Heart left ventricle (tissue), 16 donors: ENCODE measurements at regions not wholly inside any gene's neighbourhood (a gene's known extent, or its start where the extent isn't known, plus 50 kb on each side); places are given as distances from the start of the nearest gene placed in this dataset.

Experiments
- ATAC-seq, 4 donors: fragments of 200-7000 bp; cut with Tn5 transposase; one replicate each; pipeline ENCODE4 v1.9.1; 2020 to 2022; ENCODE audit warnings: moderate library complexity in 4 of 4, mild to moderate bottlenecking in 3 of 4, moderate number of reproducible peaks in 1 of 4
- DNase-seq, 5 donors: peaks; one replicate each; pipeline ENCODE4 v3.0.0-alpha.2; 2020
- H3K27ac ChIP-seq, 12 donors: fragments of 200-600 bp; sonication (generic) in 4 of 12; one replicate each; pipeline versions ENCODE4 v1.5.0 to v1.8.0; 2016 to 2022; ENCODE audit warnings: mild to moderate bottlenecking in 2 of 12
- H3K27me3 ChIP-seq, 9 donors: fragments of 200-600 bp; sonication (generic) in 2 of 9; one replicate each; pipeline versions ENCODE4 v1.5.1 to v1.8.0; 2016 to 2022; ENCODE audit warnings: mild to moderate bottlenecking in 3 of 9
- H3K36me3 ChIP-seq, 9 donors: fragments of 200-600 bp; sonication (generic) in 2 of 9; one replicate each; pipeline versions ENCODE4 v1.5.0 to v1.8.0; 2018 to 2022; ENCODE audit warnings: mild to moderate bottlenecking in 2 of 9
- H3K4me1 ChIP-seq, 12 donors: fragments of 200-600 bp; sonication (generic) in 4 of 12; one replicate each; pipeline versions ENCODE4 v1.5.0 to v1.8.0; 2016 to 2022; ENCODE audit warnings: mild to moderate bottlenecking in 3 of 12
- H3K4me3 ChIP-seq, 12 donors: fragments of 200-600 bp; sonication (generic) in 4 of 12; one replicate each; pipeline versions ENCODE4 v1.5.0 to v1.8.0; 2017 to 2022; ENCODE audit warnings: mild to moderate bottlenecking in 9 of 12, moderate library complexity in 4 of 12
- H3K9me3 ChIP-seq, 12 donors: fragments of 200-600 bp; sonication (generic) in 4 of 12; one replicate each; pipeline versions ENCODE4 v1.5.0 to v1.8.0; 2016 to 2022; ENCODE audit warnings: mild to moderate bottlenecking in 1 of 12
- POLR2A ChIP-seq, 2 donors: fragments of 450-650 bp; IDR thresholded peaks; one replicate each; pipeline ENCODE4 v1.6.1; 2017; ENCODE audit warnings: antibody characterized with exemption in 2 of 2, mild to moderate bottlenecking in 2 of 2, moderate library complexity in 2 of 2
- WGBS, 4 donors: extraction: QIAGEN DNeasy Blood & Tissue Kit in 2 of 4; methylation state at CpG; one replicate each; pipeline versions ENCODE4 v1.1.5 to v1.1.7; 2013 to 2018; 5-methylcytosine and 5-hydroxymethylcytosine counted together
- intact Hi-C, 10 donors: fragments of 100-400 bp; cut with DNase I; formaldehyde crosslinking; loops; one replicate each; pipeline versions ENCODE4 v1.11.1 to v1.14.2; 2022
- TF ChIP-seq, protein P1 (sequence below), 12 donors: fragments of 200-600 bp; sonication (generic) in 4 of 12; IDR thresholded peaks; one replicate each; pipeline versions ENCODE4 v1.5.0 to v1.8.0; 2018 to 2022; ENCODE audit warnings: antibody characterized with exemption in 12 of 12, mild to moderate bottlenecking in 5 of 12
- donor health status: ischemic (EF 13 %, LVEDD 7.1; RV severe dilation, severe dysfunction).
- donor health status: healthy with polysubstance abuse.
- donor health status: DM: no; HTN: yes; CAD: no.
- donor health status: DM: no; HTN: no; CAD: no.
- donor health status: ischemic (EF 25% LVEDD 6.9; RV normal size, moderate dysfunction).
- donor health status: ischemic (EF 25% LVEDD 5.7; RV mildly dilated, moderate dysfunction).
- donor health status: healthy.
- donor health status: DM: yes; HTN: yes; CAD: no.
- donor health status: ischemic (EF 35%, LVEDD 5.7; RV mildly dilated, moderate dysfunction).
- donor health status: nonischemic (EF 11% LVEDD 7.7; RV severe dilation, severe dysfunction).
- donor health status: DM: yes; HTN: yes; CAD: no.
- donor health status: PGD.
- donor health status: ischemic (EF 29% LVEDD 5.4; RV normal size, mild dysfunction).
- donor health status: nonischemic (EF 23%, LVEDD 6.1; RV moderate dilation, normal function).

DNA sequence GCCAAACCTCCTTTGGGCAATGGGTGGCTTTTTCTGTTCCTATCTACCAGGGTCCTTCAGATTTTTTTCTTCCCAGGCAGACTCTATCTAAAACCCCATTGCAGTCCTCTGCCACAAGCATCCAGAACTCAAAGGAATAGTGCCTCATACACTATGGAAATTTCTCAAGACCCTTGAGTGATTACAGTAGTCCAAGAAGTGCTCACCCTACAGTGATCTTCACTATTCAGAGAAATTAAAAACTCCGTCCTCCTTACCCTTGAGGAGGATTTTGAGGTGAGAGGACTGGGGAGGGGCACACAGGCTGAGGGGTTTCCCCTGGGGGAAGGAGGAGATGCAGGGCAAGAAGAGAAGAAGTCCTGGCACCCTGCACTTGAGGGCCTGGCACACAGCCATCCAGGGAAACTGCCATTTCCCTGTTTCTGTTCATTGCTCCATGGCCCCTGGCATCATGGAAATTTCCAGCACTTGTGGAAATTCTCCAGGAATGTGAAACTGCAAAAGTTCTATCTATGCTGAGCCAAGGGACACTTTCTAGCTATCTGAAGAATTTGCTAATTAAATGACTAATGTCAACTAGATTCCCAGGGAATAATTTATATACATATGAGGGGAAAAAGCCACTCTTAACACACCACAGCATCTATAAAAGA, 102.5 kb upstream of the ATP1B1 start:
- H3K9me3 ChIP-seq, result no peaks in the 10 kb centered on the region
- H3K4me3 ChIP-seq, result no peak overlapping the region
- peak in 2 of 5 donors; percentile 11 to 39 for DNase-seq
- intact Hi-C loops, result no loop called here
- no peak overlapping the region for H3K27ac ChIP-seq
- no peak for ATAC-seq
- peaks cover 0 to 7% (median 0%) of the 10 kb centered on the region in 12 donors for H3K4me1 ChIP-seq
- TF ChIP-seq, protein P1, sequence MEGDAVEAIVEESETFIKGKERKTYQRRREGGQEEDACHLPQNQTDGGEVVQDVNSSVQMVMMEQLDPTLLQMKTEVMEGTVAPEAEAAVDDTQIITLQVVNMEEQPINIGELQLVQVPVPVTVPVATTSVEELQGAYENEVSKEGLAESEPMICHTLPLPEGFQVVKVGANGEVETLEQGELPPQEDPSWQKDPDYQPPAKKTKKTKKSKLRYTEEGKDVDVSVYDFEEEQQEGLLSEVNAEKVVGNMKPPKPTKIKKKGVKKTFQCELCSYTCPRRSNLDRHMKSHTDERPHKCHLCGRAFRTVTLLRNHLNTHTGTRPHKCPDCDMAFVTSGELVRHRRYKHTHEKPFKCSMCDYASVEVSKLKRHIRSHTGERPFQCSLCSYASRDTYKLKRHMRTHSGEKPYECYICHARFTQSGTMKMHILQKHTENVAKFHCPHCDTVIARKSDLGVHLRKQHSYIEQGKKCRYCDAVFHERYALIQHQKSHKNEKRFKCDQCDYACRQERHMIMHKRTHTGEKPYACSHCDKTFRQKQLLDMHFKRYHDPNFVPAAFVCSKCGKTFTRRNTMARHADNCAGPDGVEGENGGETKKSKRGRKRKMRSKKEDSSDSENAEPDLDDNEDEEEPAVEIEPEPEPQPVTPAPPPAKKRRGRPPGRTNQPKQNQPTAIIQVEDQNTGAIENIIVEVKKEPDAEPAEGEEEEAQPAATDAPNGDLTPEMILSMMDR (IDR thresholded peaks at IDR 0.05), result no peak
- TF ChIP-seq POLR2A (IDR thresholded peaks at IDR 0.05), result no peak
- H3K36me3 ChIP-seq, result no peaks in the 10 kb centered on the region
- 86 to 94% (median 91%) methylated on average over 1 of the region's 1 CpG for WGBS, 4 donors
- no peaks in the 10 kb centered on the region for H3K27me3 ChIP-seq

DNA sequence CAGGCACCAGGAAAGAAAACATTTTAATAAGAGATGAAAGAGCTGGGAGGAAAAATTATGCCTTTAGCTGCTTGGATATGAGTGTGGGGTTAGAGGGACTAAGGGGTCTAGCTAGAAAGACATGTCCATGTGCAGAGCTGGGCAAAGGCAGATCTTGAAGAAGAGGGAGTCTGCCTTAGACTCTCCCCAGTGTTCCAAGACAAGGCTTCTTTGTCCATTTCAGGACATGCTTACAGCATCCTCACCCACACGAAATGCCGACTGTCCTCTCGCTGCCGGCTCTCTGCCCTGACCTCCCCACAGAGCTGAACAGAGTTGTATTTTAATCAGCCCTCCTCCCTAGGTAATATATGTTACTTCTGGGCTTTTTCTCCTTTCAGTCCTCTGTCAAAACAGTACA, 100.7 kb upstream of the ATP1B1 start:
- Histone ChIP-seq H3K36me3 (no peaks in the 10 kb centered on the region), H3K4me1 (peaks cover 0 to 7% (median 0%) of the 10 kb centered on the region in 12 donors), H3K27me3 (no peaks in the 10 kb centered on the region), H3K4me3 (no peak overlapping the region), H3K27ac (no peak overlapping the region), H3K9me3 (no peaks in the 10 kb centered on the region)
- intact Hi-C loops, result no loop called here
- TF ChIP-seq, protein P1 (IDR thresholded peaks at IDR 0.05), result no peak
- no peak for TF ChIP-seq POLR2A (IDR thresholded peaks at IDR 0.05)
- DNase-seq, result no peak
- 71 to 96% (median 86%) methylated on average over 4 of the region's 4 CpGs for WGBS, 4 donors
- ATAC-seq, result no peak

GRCh38 chr1:169009666-169010065, 96.8 kb upstream of the ATP1B1 start:
- no peaks in the 10 kb centered on the region for H3K4me1 ChIP-seq
- no peak for DNase-seq
- no peak overlapping the region for H3K4me3 ChIP-seq
- TF ChIP-seq, protein P1 (IDR thresholded peaks at IDR 0.05), result no peak
- TF ChIP-seq POLR2A (IDR thresholded peaks at IDR 0.05), result no peak
- no peak overlapping the region for H3K27ac ChIP-seq
- H3K27me3 ChIP-seq, result no peaks in the 10 kb centered on the region
- intact Hi-C loops, result loop anchor here in 1 of 10 donors (10.0 kb wide), 1 partner anchor 195 kb away; no protein-coding TSS in a partner anchor
- H3K36me3 ChIP-seq, result no peaks in the 10 kb centered on the region
- no peak for ATAC-seq
- no peaks in the 10 kb centered on the region for H3K9me3 ChIP-seq

DNA sequence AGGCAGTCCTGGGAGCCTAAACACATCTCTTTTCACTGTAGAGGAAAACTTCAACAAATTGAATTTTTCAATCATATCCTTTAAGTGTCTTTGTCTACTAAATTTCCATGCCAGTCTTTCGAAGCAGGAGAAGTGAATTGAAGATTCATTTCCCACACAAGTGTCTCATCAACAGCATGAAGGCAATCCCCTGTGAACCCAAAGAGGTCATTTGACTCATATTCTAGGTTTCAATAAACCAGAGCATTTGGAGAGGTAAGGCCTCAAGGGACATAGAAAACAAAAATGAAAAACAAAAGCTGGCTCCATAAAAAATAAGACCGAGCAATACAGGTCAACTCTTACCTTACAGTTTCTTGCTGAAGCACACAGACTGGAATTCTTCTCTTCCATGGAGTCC, 94.1 kb upstream of the ATP1B1 start:
- ATAC-seq (no peak), DNase-seq (no peak)
- WGBS, 4 donors, result 92 to 98% (median 94%) methylated on average over 2 of the region's 2 CpGs
- H3K36me3 ChIP-seq, result no peaks in the 10 kb centered on the region
- no peaks in the 10 kb centered on the region for H3K9me3 ChIP-seq
- intact Hi-C loops, result loop anchor here in 1 of 10 donors (10.0 kb wide), 1 partner anchor 198 kb away; no protein-coding TSS in a partner anchor
- H3K27me3 ChIP-seq, result no peaks in the 10 kb centered on the region
- H3K4me3 ChIP-seq, result no peak overlapping the region
- TF ChIP-seq, protein P1 (IDR thresholded peaks at IDR 0.05), result no peak
- TF ChIP-seq POLR2A (IDR thresholded peaks at IDR 0.05), result no peak
- H3K27ac ChIP-seq, result no peak overlapping the region
- no peaks in the 10 kb centered on the region for H3K4me1 ChIP-seq
